K562 (cell line): ENCODE measurements at regions not wholly inside any gene's neighbourhood (a gene's known extent, or its start where the extent isn't known, plus 50 kb on each side); places are given as distances from the start of the nearest gene placed in this dataset.

ENCODE experiments used
- ARID3A ChIP-seq: IDR thresholded peaks from 2 replicates; pipeline ENCODE4 v1.6.1; 2012; ENCODE audit warnings: low read depth, low read length, improper control_type of control experiment, borderline replicate concordance
- ATF3 ChIP-seq, 2 experiments: fragments of 450-650 bp in 1 of 2; sonication (generic) in 1 of 2; formaldehyde crosslinking in 1 of 2; IDR thresholded peaks in 1 of 2; conservative IDR thresholded peaks in 1 of 2; 2 replicates each; pipeline versions ENCODE4 v1.6.1 to v1.8.1; 2016 to 2023; ENCODE audit warnings: mild to moderate bottlenecking in 2 of 2, moderate library complexity in 2 of 2, inconsistent platforms in 1 of 2, missing genetic modification reagents in 1 of 2
- FOSL1 ChIP-seq: fragments of 200-800 bp; sonication (Bioruptor generic); conservative IDR thresholded peaks from 2 replicates; pipeline ENCODE4 v1.6.1; 2016; ENCODE audit warnings: missing genetic modification characterization, missing compliant biosample characterization
- GTF2F1 ChIP-seq: IDR thresholded peaks from 2 replicates; pipeline ENCODE4 v1.6.1; 2011; ENCODE audit warnings: low read depth, low read length, improper control_type of control experiment
- ZKSCAN3 ChIP-seq: fragments of 250-450 bp; sonication (Bioruptor Pico); IDR thresholded peaks from 2 replicates; pipeline ENCODE4 v1.4.0; 2020
- TF ChIP-seq, protein P1 (sequence below): fragments of 450-650 bp; conservative IDR thresholded peaks from 2 replicates; pipeline ENCODE4 v1.6.1; 2016; ENCODE audit warnings: missing genetic modification characterization, low read depth, mild to moderate bottlenecking, missing compliant biosample characterization, moderate library complexity

DNA sequence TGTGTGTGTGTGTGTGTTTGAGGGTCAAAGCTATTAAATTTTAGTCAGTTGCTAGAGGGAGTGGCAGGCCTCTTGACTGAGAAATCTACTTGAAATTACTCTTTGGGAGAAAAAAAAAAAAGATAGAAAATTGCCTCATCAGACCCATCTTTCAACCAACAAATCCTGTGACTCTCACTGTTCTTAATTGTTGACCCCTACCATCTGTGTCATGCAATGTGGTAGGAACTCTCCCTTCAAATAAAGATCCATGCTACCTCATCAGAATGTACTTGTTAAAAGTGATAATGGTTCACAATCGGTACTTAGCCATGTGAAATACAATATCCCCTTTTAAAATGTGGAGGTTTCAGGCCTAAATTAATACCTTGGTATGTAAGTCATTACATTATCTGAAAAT lies 670.8 kb upstream of the FANCL start (continued):
- TF ChIP-seq, protein P1, sequence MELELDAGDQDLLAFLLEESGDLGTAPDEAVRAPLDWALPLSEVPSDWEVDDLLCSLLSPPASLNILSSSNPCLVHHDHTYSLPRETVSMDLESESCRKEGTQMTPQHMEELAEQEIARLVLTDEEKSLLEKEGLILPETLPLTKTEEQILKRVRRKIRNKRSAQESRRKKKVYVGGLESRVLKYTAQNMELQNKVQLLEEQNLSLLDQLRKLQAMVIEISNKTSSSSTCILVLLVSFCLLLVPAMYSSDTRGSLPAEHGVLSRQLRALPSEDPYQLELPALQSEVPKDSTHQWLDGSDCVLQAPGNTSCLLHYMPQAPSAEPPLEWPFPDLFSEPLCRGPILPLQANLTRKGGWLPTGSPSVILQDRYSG (tag) = no peak
- TF ChIP-seq ATF3 (IDR thresholded peaks at IDR 0.05) (no peak), ATF3 (CRISPR knock-in tag; conservative IDR thresholded peaks at IDR 0.05) (no peak), GTF2F1 (no peak), FOSL1 (tag) (no peak), ZKSCAN3 (CRISPR knock-in tag) (no peak), ARID3A (no peak)
